Hepatic stellate cell (primary cell): ENCODE measurements at regions not wholly inside any gene's neighbourhood (a gene's known extent, or its start where the extent isn't known, plus 50 kb on each side); places are given as distances from the start of the nearest gene placed in this dataset.
A peak's percentile ranks its signal among the peaks of the same experiment; 100 is the strongest.
"Not testable (repeated sequence)": the region's sequence is repeated elsewhere in the genome, so short reads cannot be mapped to it uniquely, and the experiment has no call there.

ENCODE experiments used
- DNase-seq: peaks from one replicate; pipeline ENCODE4 v3.0.0; 2011; ENCODE audit warnings: low spot score

GRCh38 chr6:80503660-80504059 is 397.2 kb downstream of the BCKDHB start:
- DNase-seq, result no peak

DNA sequence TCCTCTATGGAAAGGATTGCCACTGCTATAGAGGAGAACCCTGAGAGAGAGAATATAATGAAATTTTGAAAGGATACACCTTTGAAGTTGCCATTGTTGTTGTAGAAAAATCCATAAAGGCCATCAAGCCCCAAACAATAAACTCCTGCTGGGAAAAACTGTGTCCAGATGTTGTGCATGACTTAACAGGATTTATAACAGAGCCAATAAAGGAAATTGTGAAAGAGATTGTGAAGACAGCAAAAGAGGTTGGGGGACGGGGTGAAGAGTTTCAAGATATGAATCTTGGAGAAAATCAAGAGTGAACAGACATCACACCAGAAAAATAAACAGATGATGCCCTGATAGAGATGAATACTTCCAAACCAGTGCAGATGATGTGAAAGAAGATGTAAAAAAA is 396.4 kb downstream of the BCKDHB start:
- DNase-seq, result no peak

DNA sequence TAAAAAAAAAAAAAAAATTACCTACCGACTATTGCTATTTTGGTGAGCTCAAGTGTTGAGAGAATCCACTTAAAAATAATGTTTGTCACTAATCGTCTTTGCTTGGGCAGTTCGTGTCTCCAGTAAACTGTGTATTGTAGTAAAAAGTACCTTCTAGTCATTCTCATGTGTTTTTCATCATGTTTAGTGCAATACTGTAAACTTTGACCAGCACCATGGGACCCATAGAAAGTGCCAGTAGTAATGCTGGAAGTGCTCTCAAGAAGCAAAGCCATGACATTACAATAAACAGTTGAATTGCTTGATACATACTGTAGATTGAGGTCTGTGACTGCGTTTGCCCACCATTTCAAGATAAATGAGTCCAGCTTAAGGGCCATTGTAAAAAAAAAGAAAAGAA is 395.2 kb downstream of the BCKDHB start:
- DNase-seq, result no peak

GRCh38 chr6:80497696-80498486 is 391.4 kb downstream of the BCKDHB start:
- DNase-seq, result not testable (repeated sequence)

DNA sequence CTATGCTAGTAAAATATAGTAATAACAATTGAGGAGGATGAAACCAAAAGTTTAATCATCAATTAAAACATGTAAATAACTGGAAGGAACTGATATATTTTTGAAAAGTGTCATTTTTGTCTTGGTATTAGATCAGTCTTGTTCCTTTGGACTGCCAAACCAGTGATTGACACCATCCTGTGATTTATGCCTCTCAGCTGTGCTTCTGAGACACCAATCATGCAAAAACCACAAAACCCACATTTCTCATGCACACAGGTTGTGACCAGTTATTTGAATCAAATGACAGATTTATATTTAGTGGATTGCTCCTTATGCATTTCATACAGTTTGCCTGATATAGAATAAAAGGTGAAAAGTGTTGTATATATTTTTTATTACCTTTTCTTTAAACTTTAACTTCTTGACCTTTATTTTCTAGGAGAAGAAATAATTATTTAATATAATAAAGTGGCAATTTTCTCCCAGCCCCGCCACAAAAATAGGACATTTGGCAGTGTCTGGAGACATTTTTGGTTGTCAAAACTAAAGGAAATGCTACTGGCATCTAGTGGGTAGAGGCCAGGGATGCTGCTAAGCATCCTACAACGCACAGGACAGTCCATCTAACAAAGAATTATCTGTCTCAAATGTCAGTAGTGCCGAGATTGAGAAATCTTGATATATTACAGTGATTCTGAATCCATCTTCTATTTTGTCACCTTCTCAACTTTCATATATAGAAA is 383.6 kb downstream of the BCKDHB start:
- no peak for DNase-seq

- no peak for DNase-seq
Measured at GRCh38 chr6:80488190-80488589, 381.7 kb downstream of the BCKDHB start.

DNA sequence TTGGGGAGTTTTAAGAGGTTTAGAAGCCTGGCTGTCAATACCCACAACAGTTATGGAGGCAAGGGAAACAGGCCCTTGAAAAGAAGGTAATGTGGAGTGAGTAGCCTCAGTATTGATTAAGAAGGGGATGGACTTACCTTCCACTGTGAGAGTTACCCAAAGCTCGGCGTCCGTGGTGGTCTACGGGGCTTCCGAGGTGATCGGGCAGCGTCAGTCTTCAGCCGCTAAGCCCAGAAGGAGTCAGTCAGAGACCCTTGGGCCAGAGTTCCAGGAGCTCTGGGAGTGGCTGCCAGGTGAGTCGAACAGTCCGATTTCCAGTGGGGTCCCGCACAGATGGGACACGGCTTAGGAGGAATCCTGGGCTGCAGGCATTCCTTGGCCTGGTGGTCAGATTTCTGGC is 379.0 kb downstream of the BCKDHB start:
- DNase-seq, result not testable (repeated sequence)

GRCh38 chr6:80482056-80482455 is 375.6 kb downstream of the BCKDHB start:
- DNase-seq, result no peak

DNA sequence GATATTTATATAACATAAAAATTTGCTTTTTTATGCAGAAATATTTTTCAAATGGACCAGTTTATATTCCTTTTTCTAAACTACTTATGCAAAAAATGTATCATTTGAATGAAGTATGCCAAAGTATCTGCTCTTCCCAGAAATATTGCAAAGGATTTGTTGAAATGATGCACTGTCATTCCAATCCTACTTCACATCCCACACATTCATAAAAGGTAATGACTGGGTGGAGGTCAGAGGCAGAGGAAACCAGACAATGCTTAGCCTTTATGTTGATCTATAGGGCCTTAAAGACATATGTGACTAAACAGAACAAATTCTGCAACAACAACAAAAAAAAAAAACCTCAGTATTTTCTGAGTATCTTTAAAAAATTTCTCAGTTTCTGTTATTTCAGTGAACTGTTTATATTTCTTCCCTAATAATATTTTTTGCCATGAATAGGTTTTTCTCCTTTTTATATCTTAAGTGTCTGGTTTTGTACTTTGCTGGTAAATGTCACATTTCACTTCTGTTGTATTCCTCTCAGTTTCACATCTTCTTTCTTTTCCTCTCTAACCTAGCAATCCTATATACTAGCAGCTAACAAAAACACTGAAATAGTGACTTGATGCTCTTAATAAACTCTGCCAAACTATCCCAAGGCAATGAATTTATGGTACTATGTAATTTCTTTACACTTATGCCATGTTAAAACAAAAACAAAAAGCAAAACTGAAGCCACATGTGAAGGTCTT is 374.1 kb downstream of the BCKDHB start:
- no peak for DNase-seq

DNA sequence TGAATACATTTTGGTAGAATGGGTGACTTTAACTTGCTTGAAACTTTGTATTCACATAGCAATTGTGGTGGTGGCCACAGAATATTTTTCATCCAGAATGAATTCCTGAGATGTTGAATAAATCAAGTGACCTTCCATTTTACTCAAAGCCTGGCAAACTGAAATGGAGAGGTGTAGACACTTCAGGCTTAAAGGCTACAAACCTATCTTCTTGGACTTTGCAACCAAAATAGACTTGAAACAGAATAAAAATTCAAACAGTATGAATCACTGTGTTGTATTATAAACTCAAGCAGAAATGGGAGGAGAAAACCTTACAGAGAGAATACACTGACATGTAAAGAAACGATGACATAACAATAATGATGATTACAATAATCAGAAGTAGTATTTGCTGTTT is 371.6 kb downstream of the BCKDHB start:
- DNase-seq, result peak; percentile 3

- peak; percentile 6 for DNase-seq
Measured at GRCh38 chr6:80477591-80477990, 371.1 kb downstream of the BCKDHB start.

DNA sequence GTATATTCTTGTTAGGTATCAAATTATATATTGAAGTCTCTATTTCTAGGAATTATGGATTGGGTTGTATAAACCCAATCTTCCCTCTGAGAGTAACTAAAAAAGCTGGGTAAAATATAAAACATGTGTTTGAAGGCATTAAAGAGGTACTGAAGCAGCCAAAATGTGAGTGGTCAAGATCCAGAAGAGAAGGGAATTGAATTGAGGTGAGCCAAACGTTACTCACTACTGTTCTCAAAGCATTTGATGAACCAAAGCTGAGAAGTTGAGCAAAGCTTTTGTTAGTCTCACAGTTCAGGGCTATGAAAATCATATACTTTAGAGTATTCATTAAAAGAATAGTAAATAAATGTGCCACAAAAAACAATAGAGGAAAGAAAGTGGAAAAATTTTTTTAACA is 365.8 kb downstream of the BCKDHB start:
- DNase-seq, result no peak

DNA sequence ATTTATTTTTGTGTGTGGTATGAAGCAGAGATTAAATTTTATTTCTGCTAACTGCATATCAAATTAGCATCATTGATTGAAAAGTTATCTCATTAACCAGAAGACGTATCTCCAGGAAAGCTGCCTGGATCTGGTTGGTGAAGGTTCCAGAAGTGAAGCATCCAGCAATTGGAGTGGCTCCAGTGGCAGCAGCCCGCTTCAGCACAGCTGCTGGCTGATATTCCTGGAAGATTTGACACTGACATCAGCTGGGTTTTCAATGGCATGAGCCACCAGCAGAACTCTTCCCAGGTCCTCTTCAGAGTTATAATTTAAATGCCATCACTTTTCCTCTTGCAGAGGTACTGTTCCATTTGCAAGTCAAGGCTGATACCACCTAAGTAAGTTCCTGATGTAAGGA is 363.5 kb downstream of the BCKDHB start:
- no peak for DNase-seq

DNA sequence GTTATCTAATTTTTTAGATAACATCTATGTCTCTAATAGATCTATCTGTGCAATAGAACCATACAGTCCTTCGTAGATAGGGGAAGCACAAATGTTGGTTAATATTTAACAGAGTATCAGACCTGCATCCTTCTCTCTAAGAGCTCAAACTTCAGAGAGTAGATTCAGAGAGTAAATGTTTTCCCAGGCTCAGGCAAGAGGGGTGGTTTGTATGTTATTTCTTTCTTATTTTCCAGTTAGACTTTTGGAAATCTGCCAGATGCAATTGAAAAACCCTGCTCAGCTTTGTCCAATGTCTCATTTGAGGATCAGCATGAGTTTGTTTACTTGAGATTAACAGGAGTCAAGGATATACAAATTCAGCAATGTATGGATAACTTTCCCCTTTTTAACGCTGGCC is 361.9 kb downstream of the BCKDHB start:
- DNase-seq, result no peak

DNA sequence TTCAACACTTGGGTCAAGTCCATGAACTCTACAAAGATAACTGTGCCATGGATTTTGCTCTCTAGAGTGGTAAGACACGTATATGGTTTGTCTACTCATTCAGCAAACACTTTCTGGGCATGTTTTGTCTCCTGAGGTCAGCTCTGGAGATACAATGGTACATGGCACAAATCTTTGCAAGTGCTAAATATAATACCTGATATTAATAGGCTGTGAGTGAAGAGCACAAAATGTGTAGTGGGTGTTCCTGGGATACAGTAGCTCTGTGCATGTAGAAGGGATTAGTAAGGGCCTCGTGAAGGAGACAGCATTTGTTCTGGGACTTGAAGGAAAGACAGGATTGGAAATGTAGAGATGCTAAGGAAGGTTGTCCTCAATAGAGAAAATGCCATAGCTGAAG is 360.9 kb downstream of the BCKDHB start:
- DNase-seq, result no peak

DNA sequence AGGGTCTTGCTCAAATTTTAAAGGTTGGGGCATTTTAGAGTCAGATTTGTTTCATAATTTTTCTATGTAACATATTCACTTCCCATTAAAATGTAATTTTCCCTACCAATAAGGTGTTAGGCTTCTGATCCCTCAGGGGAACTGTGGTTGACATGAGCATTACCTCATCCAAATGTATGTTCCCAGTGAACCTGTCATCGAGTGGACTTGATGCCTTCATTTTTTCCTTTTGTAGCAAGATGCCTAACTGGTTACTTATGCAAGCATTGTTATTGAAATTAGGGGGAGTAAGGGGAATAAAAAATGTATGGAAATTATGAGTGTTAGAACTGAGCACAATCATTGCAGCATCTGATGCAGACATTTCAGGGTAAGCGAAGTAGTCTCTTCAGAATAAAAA is 360.5 kb downstream of the BCKDHB start:
- no peak for DNase-seq

- no peak for DNase-seq
Measured at GRCh38 chr6:80465513-80465912, 359.0 kb downstream of the BCKDHB start.

- DNase-seq, result no peak
Measured at GRCh38 chr6:80464901-80465300, 358.4 kb downstream of the BCKDHB start.

- DNase-seq, result no peak
Measured at GRCh38 chr6:80463197-80463596, 356.7 kb downstream of the BCKDHB start.

- DNase-seq, result no peak
Measured at GRCh38 chr6:80460257-80460865, 353.9 kb downstream of the BCKDHB start.

DNA sequence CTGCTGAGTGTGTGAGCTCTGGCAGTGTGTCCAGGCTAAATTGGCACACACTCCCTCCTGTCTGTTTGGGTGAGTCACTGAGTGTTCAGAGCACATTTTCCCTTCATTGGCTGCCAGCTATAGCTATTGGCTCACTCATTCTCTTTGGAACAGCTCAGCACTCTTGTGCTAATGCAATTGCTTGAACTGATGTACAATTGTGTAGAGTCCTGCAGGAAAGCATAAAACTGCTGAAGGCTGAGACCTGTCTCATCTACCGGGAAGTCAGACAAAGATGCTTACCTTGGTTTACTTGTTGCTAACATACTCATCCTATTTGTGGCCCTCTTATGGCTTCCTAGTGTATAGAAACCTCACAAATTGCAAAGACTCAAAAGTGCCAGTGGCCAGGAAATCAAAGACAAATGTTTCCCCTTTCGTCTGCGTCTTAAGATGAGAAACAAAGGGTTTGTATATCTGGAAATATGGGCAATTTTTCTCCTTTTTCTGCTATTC is 351.0 kb downstream of the BCKDHB start:
- DNase-seq, result peak; percentile 57

GRCh38 chr6:80456724-80457438 is 350.4 kb downstream of the BCKDHB start:
- DNase-seq, result no peak
